Activated CD4-positive, alpha-beta T cell treated with anti-CD3 and anti-CD28 coated beads, Interleukin-2, amount 50 U/mL, for 16 hours (primary cell): ENCODE measurements at regions not wholly inside any gene's neighbourhood (a gene's known extent, or its start where the extent isn't known, plus 50 kb on each side); places are given as distances from the start of the nearest gene placed in this dataset.

Experiments
- DNase-seq: peaks from one replicate; pipeline ENCODE4 v3.0.0-alpha.2; 2020

- no peak for DNase-seq
Observed at GRCh38 chr9:1434811-1435210, 384.7 kb downstream of the DMRT2 start.

- DNase-seq: no peak
Observed at GRCh38 chr9:1440256-1440655, 390.1 kb downstream of the DMRT2 start.

GRCh38 chr9:1442105-1442504 is 391.9 kb downstream of the DMRT2 start:
- no peak for DNase-seq

GRCh38 chr9:1443450-1443849 is 393.3 kb downstream of the DMRT2 start:
- DNase-seq: no peak

GRCh38 chr9:1446671-1447070 is 396.5 kb downstream of the DMRT2 start:
- DNase-seq: no peak

- no peak for DNase-seq
Observed at GRCh38 chr9:1453636-1454035, 403.5 kb downstream of the DMRT2 start.

- DNase-seq: no peak
Observed at GRCh38 chr9:1454211-1454610, 404.1 kb downstream of the DMRT2 start.

- no peak for DNase-seq
Observed at GRCh38 chr9:1454616-1455347, 404.6 kb downstream of the DMRT2 start.

- DNase-seq: no peak
Observed at GRCh38 chr9:1455766-1456165, 405.6 kb downstream of the DMRT2 start.

GRCh38 chr9:1456301-1457024 is 406.3 kb downstream of the DMRT2 start:
- no peak for DNase-seq

- no peak for DNase-seq
Observed at GRCh38 chr9:1457460-1457859, 407.3 kb downstream of the DMRT2 start.

- peak; percentile 50 for DNase-seq
Observed at GRCh38 chr9:1458503-1458902, 408.3 kb downstream of the DMRT2 start.

- DNase-seq: peak; percentile 43
Observed at GRCh38 chr9:1460143-1460769, 410.1 kb downstream of the DMRT2 start.

- no peak for DNase-seq
Observed at GRCh38 chr9:1461812-1462211, 411.7 kb downstream of the DMRT2 start.

GRCh38 chr9:1462626-1463308 is 412.6 kb downstream of the DMRT2 start:
- no peak for DNase-seq

GRCh38 chr9:1469996-1470395 is 419.8 kb downstream of the DMRT2 start:
- peak; percentile 50 for DNase-seq

- no peak for DNase-seq
Observed at GRCh38 chr9:1473956-1474634, 423.9 kb downstream of the DMRT2 start.

GRCh38 chr9:1474671-1475070 is 424.5 kb downstream of the DMRT2 start:
- no peak for DNase-seq

- DNase-seq: peak; percentile 67
Observed at GRCh38 chr9:1490341-1491232, 440.4 kb downstream of the DMRT2 start.

GRCh38 chr9:1492156-1492555 is 442.0 kb downstream of the DMRT2 start:
- DNase-seq: no peak

- no peak for DNase-seq
Observed at GRCh38 chr9:1495282-1496030, 445.3 kb downstream of the DMRT2 start.
